Pons (tissue), 1 donor: ENCODE measurements at regions not wholly inside any gene's neighbourhood (a gene's known extent, or its start where the extent isn't known, plus 50 kb on each side); places are given as distances from the start of the nearest gene placed in this dataset.

Experiments
- DNase-seq: peaks from one replicate; pipeline ENCODE4 v3.0.0-alpha.2; 2016; ENCODE audit warnings: low spot score

DNA sequence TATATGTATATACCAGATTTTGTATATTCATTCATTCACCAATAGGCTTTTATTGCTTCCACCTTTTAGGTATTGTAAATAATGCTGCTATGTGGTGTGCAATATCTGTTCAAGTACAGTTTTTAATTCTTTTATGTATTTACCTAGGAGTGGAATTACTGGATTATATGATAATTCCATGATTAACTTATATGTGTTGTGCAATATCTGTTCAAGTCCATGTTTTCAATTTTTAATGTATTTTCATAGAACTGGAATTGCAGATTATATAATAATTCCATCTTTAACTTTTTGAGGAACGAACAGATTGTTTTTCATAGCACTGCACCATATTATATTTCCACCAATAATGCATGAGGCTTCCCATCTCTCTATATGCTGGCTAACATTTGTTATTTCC, 50.6 kb upstream of the L3MBTL4 start:
- DNase-seq = no peak

DNA sequence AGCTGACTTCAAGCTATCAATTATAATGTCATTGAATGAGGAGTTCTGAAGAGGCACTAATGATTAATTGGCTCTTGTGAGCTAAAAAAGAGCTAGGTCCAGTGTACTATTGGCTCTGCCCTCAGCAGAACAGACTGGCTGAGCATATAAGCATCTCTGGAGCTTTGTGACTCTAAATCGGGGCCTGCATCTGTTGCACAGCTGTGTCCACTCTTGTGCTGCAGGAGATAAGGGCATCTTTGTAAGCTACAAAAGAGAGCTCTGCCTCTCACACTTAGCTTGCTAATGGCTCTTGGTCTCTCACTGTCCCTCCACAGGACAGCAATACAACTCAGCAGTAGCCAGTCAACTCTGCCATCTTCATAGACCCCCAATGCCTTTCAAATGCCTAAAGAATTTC, 61.5 kb upstream of the L3MBTL4 start:
- peak; percentile 69 for DNase-seq

- DNase-seq = no peak
Measured at GRCh38 chr18:6476880-6477279, 62.2 kb upstream of the L3MBTL4 start.

DNA sequence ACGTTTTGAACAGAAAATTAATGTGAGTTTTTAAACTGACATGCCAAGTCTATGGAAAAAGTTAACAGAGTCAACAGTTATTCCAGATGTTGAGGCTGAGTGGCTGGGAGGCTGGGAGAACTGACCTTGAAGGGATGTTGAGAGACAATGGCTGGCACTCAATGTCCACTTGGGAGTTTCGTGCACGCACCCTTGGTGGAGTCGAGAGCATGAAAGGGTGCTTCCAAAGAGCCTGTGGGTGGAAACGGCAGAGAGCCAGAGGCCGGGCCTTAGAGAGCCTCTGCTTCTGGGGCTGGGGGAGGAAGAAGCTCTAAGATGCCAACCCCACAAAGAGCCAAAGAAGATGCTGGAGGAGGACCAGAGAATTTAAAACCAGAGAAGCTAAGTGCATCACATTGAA, 63.4 kb upstream of the L3MBTL4 start:
- DNase-seq = no peak

DNA sequence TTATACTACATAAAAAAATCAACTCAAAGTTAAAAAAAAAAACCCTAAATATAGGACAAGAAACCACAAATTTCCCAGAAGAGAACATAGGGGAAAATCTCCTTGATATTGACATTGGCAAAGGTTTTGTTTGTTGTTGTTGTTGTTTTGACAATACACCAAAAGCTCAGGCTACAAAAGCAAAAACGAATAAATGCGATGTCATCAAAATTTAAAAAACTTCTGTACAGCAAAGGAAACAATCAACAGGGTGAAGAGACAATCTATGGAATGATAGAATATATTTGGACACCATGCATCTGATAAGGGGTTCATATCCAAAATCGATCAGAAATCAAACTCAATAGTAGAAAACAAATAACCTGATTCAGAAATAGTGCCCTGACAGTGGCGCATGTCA, 65.0 kb upstream of the L3MBTL4 start:
- no peak for DNase-seq

DNA sequence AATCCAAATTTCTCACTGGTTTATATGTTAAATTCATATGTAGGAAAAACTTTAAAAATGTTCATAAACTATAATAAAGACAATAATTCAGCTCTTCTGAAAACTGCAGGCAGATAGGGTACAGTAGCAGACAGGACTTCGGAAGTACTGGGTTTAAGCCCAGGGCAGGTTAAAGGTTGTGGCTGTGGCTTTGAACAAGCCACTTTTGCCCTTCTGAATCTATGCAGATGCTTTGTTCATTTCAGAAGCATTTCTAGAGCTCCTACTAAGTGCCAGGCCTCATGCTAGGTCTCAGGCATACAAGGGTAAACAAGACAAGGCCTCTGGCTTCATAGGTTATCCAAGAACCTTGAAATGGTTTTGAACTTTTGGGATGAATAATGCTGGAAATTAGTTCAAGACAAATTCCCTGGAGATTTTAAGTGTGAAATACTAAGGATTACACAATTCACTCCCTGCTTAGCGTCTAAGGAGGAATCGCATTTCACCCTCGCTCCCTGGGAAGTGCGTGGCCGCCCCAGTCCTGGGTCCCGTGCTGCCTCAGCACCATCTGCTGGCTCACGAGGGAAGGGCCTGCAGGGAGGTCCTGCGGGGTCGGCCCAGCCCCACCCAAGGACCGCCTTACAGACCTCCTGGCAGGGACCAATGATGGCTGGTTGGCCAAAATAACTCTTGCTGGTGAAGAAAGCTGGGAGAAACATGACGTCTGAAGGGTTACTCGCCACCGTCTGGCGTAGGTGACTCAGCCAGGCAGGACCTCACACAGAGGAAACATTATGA, 67.7 kb upstream of the L3MBTL4 start:
- peak; percentile 25 for DNase-seq

- DNase-seq = peak; percentile 60
Measured at GRCh38 chr18:6484659-6485058, 69.9 kb upstream of the L3MBTL4 start.

GRCh38 chr18:6486313-6486712, 71.6 kb upstream of the L3MBTL4 start:
- DNase-seq = no peak

GRCh38 chr18:6486764-6487426, 72.2 kb upstream of the L3MBTL4 start:
- DNase-seq = no peak

- DNase-seq = no peak
Measured at GRCh38 chr18:6487968-6488367, 73.3 kb upstream of the L3MBTL4 start.

GRCh38 chr18:6488956-6489355, 74.2 kb upstream of the L3MBTL4 start:
- DNase-seq = no peak

DNA sequence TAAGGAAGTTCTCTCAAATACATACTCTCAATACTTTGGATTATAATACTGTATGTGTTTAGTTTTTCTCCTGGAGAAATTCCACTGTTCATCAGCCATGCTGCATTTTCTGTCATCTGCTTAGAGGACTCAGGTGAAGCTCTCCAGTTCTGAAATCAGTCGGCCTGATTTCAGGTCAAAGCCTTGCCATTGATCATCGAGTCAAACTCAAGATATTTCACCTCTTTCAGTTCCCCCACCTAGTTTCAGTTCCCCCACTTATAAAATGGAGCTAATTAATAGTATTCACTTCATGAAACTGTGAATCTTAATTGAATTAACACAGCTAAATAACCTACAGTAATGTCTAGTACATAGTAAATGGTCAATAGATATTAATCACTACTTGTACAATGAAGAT, 75.3 kb upstream of the L3MBTL4 start:
- DNase-seq = no peak

DNA sequence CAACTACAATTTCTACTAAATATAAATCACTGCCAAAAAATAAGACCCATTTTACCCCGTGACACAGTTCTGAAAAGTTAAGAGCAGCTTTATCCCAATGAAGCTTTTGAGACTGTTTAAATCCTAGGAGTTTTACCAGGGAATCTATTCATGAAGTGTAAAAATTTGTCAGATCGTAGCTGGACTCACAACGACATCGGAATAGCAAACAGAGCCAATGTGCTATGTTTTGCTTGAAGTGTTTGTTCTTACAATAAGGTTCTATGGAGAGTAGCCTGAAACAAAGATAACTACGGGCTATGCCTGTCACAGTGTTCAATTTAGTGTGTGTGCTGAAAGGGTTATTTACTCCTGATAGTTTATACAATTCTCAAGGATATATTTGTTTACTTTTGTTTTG, 78.5 kb upstream of the L3MBTL4 start:
- DNase-seq = no peak

GRCh38 chr18:6495536-6495935, 80.8 kb upstream of the L3MBTL4 start:
- DNase-seq = no peak

GRCh38 chr18:6497543-6497942, 82.8 kb upstream of the L3MBTL4 start:
- no peak for DNase-seq

DNA sequence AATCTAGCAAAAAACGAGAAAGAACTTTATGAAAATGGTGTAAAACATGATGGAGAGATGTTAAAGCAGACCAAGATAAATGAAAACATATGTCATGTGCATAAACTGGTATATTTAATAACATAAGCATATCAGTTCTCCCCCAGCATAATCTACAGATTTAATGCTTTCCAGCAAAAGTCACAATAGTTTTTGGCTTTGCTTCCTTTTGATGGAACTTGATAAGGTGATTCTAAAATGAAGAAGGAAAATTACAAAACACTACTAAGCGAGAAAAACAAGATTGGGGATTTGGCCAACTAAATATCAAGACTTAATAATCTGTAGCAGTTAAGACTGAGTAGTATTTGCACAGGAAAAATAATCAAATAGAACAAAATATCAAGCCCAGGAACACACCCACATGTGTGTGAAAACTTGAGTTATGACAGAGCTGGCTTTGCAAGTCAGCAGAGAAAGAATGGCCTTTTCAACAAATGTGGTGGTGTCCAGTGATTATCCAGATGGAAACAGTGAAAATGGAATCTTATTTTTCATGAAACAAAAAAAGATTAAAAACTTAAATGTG, 83.7 kb upstream of the L3MBTL4 start:
- DNase-seq = no peak

GRCh38 chr18:6504605-6505497, 90.1 kb upstream of the L3MBTL4 start:
- no peak for DNase-seq

GRCh38 chr18:6505498-6505875, 90.8 kb upstream of the L3MBTL4 start:
- no peak for DNase-seq

- no peak for DNase-seq
Measured at GRCh38 chr18:6509417-6509816, 94.7 kb upstream of the L3MBTL4 start.

GRCh38 chr18:6509832-6510231, 95.1 kb upstream of the L3MBTL4 start:
- DNase-seq = no peak

DNA sequence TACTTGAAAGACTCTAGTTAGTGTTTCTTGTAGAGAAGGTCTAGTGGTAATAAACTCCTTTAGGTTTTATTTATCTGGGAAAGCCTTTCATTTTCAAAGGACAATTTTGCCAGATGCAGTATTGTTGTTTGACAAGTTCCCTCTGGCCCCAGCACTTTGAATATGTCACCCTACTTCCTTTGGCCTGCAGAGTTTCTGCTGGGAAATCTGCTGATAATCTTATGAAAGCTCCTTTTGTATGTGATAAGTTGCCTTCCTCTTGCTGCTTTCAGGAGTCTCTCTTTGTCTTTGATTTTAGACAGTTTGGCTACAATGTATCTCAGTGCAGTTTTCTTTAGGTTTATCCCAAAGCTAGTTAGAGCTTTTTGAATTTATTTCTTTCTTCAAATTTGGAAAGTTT, 106.2 kb upstream of the L3MBTL4 start:
- DNase-seq = no peak

DNA sequence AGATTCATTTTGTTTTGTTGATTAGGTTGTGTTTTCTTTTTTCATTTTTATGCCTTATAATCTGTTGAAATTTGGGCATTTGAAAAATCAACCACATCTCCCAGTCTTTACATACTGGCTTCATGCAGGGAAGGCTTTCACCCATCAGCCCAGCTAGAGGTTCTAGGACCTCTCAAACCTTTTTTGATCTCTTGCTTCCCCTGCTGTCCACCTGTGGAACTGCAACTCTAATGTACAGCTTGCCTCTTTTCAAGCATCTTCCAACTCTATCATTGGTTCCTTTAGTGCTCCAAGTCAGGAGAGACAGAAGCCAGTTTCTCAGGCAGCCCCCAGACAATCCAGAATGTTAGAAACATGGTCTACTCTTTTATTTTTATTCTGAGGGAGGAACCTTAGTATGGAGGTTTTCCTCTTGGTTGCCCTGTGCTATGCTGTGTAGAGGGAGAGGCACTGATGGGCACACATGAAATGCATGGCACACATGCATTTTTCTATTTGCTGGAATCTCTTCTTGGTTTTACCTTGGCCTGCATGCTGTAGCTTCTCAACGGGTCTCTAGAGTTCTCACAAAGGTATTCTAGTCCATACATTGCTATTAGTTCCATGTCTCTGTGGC, 107.2 kb upstream of the L3MBTL4 start:
- DNase-seq = no peak
